A673 (cell line): ENCODE measurements at regions not wholly inside any gene's neighbourhood (a gene's known extent, or its start where the extent isn't known, plus 50 kb on each side); places are given as distances from the start of the nearest gene placed in this dataset.

Source experiments
- EZH2 ChIP-seq: fragments of 200-600 bp; sonication (generic); IDR thresholded peaks from 2 replicates; pipeline ENCODE4 v1.6.1; 2017; ENCODE audit warnings: borderline replicate concordance, low read depth, mild to moderate bottlenecking, mixed read lengths, antibody characterized with exemption, low read length; ENCODE audit not compliant: poor library complexity, severe bottlenecking
- TF ChIP-seq, protein P1 (sequence below): fragments of 300-800, 200-600 bp; sonication (generic); conservative IDR thresholded peaks from 2 replicates; pipeline ENCODE4 v1.5.1; 2017; ENCODE audit warnings: low read depth, mild to moderate bottlenecking, antibody characterized with exemption, low read length, moderate library complexity, mixed read lengths

DNA sequence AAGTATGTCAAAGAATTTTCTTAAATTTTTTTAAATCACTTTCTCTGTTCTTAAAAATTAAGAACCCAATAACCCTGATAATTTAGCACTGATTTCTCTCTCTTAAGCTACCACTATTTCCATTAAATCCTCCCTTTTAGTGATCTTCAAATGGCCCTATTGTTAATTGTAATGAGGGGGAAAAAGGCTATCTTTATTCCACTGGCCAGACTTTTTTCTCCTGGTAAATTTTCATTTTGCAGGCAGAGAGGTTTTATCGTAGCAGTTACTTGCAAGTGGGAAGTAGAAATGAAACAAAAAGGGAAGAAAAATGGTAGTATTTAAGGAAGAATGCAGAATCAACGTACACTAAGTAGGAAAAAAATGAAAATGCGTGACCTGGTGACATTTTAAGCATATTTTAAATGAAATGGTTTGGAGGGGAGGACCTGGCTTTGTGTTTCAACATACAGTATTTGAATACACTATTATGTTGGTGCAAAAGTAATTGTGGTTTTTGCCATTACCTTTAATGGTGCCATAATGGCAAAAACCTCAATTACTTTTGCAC is 224.9 kb downstream of the TANC2 start:
- TF ChIP-seq, protein P1, sequence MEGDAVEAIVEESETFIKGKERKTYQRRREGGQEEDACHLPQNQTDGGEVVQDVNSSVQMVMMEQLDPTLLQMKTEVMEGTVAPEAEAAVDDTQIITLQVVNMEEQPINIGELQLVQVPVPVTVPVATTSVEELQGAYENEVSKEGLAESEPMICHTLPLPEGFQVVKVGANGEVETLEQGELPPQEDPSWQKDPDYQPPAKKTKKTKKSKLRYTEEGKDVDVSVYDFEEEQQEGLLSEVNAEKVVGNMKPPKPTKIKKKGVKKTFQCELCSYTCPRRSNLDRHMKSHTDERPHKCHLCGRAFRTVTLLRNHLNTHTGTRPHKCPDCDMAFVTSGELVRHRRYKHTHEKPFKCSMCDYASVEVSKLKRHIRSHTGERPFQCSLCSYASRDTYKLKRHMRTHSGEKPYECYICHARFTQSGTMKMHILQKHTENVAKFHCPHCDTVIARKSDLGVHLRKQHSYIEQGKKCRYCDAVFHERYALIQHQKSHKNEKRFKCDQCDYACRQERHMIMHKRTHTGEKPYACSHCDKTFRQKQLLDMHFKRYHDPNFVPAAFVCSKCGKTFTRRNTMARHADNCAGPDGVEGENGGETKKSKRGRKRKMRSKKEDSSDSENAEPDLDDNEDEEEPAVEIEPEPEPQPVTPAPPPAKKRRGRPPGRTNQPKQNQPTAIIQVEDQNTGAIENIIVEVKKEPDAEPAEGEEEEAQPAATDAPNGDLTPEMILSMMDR, result no peak
- no peak for TF ChIP-seq EZH2
